WERI-Rb-1 (cell line): ENCODE measurements at regions not wholly inside any gene's neighbourhood (a gene's known extent, or its start where the extent isn't known, plus 50 kb on each side); places are given as distances from the start of the nearest gene placed in this dataset.

Source experiments
- DNase-seq: peaks from one replicate; pipeline ENCODE4 v3.0.0-alpha.2; 2020
- H3K27ac ChIP-seq: fragments of 250-450 bp; sonication (Bioruptor Pico); 2 replicates; pipeline ENCODE4 v1.5.1; 2020; ENCODE audit warnings: mild to moderate bottlenecking, moderate library complexity
- H3K27me3 ChIP-seq: fragments of 250-450 bp; sonication (Bioruptor Pico); 2 replicates; pipeline ENCODE4 v1.5.1; 2021; ENCODE audit warnings: mild to moderate bottlenecking, low read depth, moderate library complexity; ENCODE audit not compliant: insufficient read depth, severe bottlenecking
- H3K36me3 ChIP-seq: fragments of 250-450 bp; sonication (Bioruptor Pico); 2 replicates; pipeline ENCODE4 v1.5.1; 2020; ENCODE audit warnings: mild to moderate bottlenecking, moderate library complexity
- H3K4me3 ChIP-seq: 2 replicates; pipeline ENCODE4 v1.5.1; 2011; ENCODE audit warnings: low read depth, mild to moderate bottlenecking, control low read depth, low read length
- H3K9me3 ChIP-seq: fragments of 250-450 bp; sonication (Bioruptor Pico); 2 replicates; pipeline ENCODE4 v1.5.1; 2021; ENCODE audit warnings: mild to moderate bottlenecking, moderate library complexity; ENCODE audit not compliant: severe bottlenecking
- CTCF ChIP-seq: IDR thresholded peaks from 2 replicates; pipeline ENCODE4 v1.5.1; 2011; ENCODE audit warnings: low read depth, mild to moderate bottlenecking, control low read depth, inconsistent platforms, low read length

GRCh38 chr5:74199005-74199404 is 441.5 kb downstream of the ENC1 start:
- H3K36me3 ChIP-seq, result no peaks in the 10 kb centered on the region
- TF ChIP-seq CTCF, result no peak
- no peaks in the 10 kb centered on the region for H3K27me3 ChIP-seq
- H3K27ac ChIP-seq, result no peak overlapping the region
- H3K9me3 ChIP-seq, result peaks cover under 1% of the 10 kb centered on the region
- no peak for DNase-seq
- no peak overlapping the region for H3K4me3 ChIP-seq

GRCh38 chr5:74198156-74198555 is 442.4 kb downstream of the ENC1 start:
- TF ChIP-seq CTCF, result no peak
- Histone ChIP-seq H3K27me3 (no peaks in the 10 kb centered on the region), H3K36me3 (no peaks in the 10 kb centered on the region), H3K27ac (no peak overlapping the region), H3K9me3 (peaks cover 3% of the 10 kb centered on the region), H3K4me3 (no peak overlapping the region)
- DNase-seq, result no peak

- no peak for TF ChIP-seq CTCF
Observed at GRCh38 chr5:74196233-74196632, 444.3 kb downstream of the ENC1 start.

GRCh38 chr5:74194196-74194595 is 446.3 kb downstream of the ENC1 start:
- Histone ChIP-seq H3K27me3 (no peaks in the 10 kb centered on the region), H3K27ac (no peak overlapping the region), H3K4me3 (no peak overlapping the region), H3K36me3 (no peaks in the 10 kb centered on the region), H3K9me3 (peaks cover 3% of the 10 kb centered on the region)
- DNase-seq, result no peak
- TF ChIP-seq CTCF, result no peak

More at GRCh38 chr5:74196233-74196632, 444.3 kb downstream of the ENC1 start:
- Histone ChIP-seq H3K4me3 (no peak overlapping the region), H3K27me3 (no peaks in the 10 kb centered on the region), H3K36me3 (no peaks in the 10 kb centered on the region), H3K9me3 (peaks cover 3% of the 10 kb centered on the region), H3K27ac (no peak overlapping the region)
- DNase-seq, result no peak

DNA sequence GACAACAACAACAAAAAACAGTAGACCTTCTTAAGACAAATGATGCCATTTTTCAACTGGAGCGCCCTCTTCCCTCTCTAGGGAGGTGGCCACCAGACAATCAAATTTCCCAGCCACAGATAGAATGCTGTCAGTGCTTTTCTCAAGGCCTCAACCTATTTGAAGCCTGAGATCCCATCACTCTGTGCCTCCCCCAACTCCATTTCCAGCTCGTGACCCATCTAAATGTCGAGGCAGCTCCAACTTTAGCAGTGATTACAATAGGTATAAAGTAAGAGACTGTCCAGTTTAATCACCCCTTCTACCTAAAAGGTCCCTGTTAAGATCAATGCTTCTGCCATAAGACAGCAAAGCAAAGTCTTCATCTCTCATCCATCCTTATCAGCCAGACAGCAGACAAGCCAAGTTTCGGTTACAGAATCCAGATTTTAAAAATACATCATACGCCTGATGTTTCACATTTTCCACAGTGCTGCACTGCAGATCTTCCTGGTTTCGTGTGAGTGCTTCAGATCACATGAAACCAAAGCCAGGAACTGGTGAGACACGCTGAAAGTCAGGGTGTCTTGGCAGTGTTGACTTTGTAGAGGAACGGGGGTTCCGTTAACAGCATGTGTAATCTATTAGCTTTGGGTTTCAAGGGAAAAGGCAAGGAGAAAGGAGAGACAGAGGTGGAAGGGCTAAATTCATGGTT is 447.8 kb downstream of the ENC1 start:
- no peak for DNase-seq
- TF ChIP-seq CTCF, result no peak
- no peak overlapping the region for H3K27ac ChIP-seq

More for the DNA sequence above, 447.8 kb downstream of the ENC1 start:
- Histone ChIP-seq H3K4me3 (no peak overlapping the region), H3K9me3 (peaks cover 3% of the 10 kb centered on the region), H3K27me3 (no peaks in the 10 kb centered on the region), H3K36me3 (no peaks in the 10 kb centered on the region)
